ENCODE measurements at regions not wholly inside any gene's neighbourhood (a gene's known extent, or its start where the extent isn't known, plus 50 kb on each side); places are given as distances from the start of the nearest gene placed in this dataset.

GRCh38 chr6:165830761-165831160 is 167.7 kb upstream of the PDE10A start:
- Histone ChIP-seq H2AFZ (ENCODE audit: low read length) (no peak overlapping the region), H3K36me3 (ENCODE audit: insufficient read depth, low read length) (no peaks in the 10 kb centered on the region), H3K79me2 (ENCODE audit: insufficient read depth, low read length) (no peaks in the 10 kb centered on the region), H3K4me2 (ENCODE audit: low read depth, low read length, poor library complexity, severe bottlenecking) (no peak overlapping the region), H3K4me3 (ENCODE audit: low read length, poor library complexity, severe bottlenecking) (no peak overlapping the region), H3K9me3 (ENCODE audit: insufficient read depth, low read depth, low read length) (no peaks in the 10 kb centered on the region), H3F3A (ENCODE audit: low read depth) (no peaks in the 10 kb centered on the region), H3K4me1 (ENCODE audit: insufficient read depth, low read length, poor library complexity, severe bottlenecking) (no peaks in the 10 kb centered on the region), H4K20me1 (ENCODE audit: insufficient read depth, low read length, poor library complexity, severe bottlenecking) (no peaks in the 10 kb centered on the region), H3K9ac (ENCODE audit: low read depth, low read length, poor library complexity, severe bottlenecking) (no peak overlapping the region), H3K9me2 (replicated peaks; ENCODE audit: low read depth, low read length) (no peaks in the 10 kb centered on the region), H3K27me3 (ENCODE audit: insufficient read depth, low read length, poor library complexity, severe bottlenecking) (no peaks in the 10 kb centered on the region)
- no peak for TF ChIP-seq EZH2phosphoT487 (IDR thresholded peaks at IDR 0.05; ENCODE audit: borderline replicate concordance)
- TF ChIP-seq CTCF (conservative IDR thresholded peaks at IDR 0.05; ENCODE audit: low read length): no peak

- Histone ChIP-seq H3K36me3 (ENCODE audit: insufficient read depth, low read length) (no peaks in the 10 kb centered on the region), H3F3A (ENCODE audit: low read depth) (no peaks in the 10 kb centered on the region), H3K9me3 (ENCODE audit: insufficient read depth, low read depth, low read length) (no peaks in the 10 kb centered on the region), H3K9ac (ENCODE audit: low read depth, low read length, poor library complexity, severe bottlenecking) (no peak overlapping the region), H4K20me1 (ENCODE audit: insufficient read depth, low read length, poor library complexity, severe bottlenecking) (no peaks in the 10 kb centered on the region), H3K4me1 (ENCODE audit: insufficient read depth, low read length, poor library complexity, severe bottlenecking) (no peaks in the 10 kb centered on the region), H3K27me3 (ENCODE audit: insufficient read depth, low read length, poor library complexity, severe bottlenecking) (no peaks in the 10 kb centered on the region), H3K4me2 (ENCODE audit: low read depth, low read length, poor library complexity, severe bottlenecking) (no peak overlapping the region), H3K79me2 (ENCODE audit: insufficient read depth, low read length) (no peaks in the 10 kb centered on the region), H3K4me3 (ENCODE audit: low read length, poor library complexity, severe bottlenecking) (no peak overlapping the region), H2AFZ (ENCODE audit: low read length) (no peak overlapping the region), H3K9me2 (replicated peaks; ENCODE audit: low read depth, low read length) (no peaks in the 10 kb centered on the region)
- TF ChIP-seq CTCF (conservative IDR thresholded peaks at IDR 0.05; ENCODE audit: low read length) (no peak), EZH2phosphoT487 (IDR thresholded peaks at IDR 0.05; ENCODE audit: borderline replicate concordance) (no peak)
Measured at GRCh38 chr6:165829376-165829775, 166.3 kb upstream of the PDE10A start.

GRCh38 chr6:165827190-165827518 is 164.1 kb upstream of the PDE10A start:
- TF ChIP-seq EZH2phosphoT487 (IDR thresholded peaks at IDR 0.05; ENCODE audit: borderline replicate concordance) (no peak), CTCF (conservative IDR thresholded peaks at IDR 0.05; ENCODE audit: low read length) (no peak)
- Histone ChIP-seq H3K79me2 (ENCODE audit: insufficient read depth, low read length) (no peaks in the 10 kb centered on the region), H3K9ac (ENCODE audit: low read depth, low read length, poor library complexity, severe bottlenecking) (no peak overlapping the region)

More at GRCh38 chr6:165827190-165827518, 164.1 kb upstream of the PDE10A start:
- Histone ChIP-seq H4K20me1 (ENCODE audit: insufficient read depth, low read length, poor library complexity, severe bottlenecking) (no peaks in the 10 kb centered on the region), H3K4me3 (ENCODE audit: low read length, poor library complexity, severe bottlenecking) (no peak overlapping the region), H3K36me3 (ENCODE audit: insufficient read depth, low read length) (no peaks in the 10 kb centered on the region), H3K9me2 (replicated peaks; ENCODE audit: low read depth, low read length) (no peaks in the 10 kb centered on the region), H3K27me3 (ENCODE audit: insufficient read depth, low read length, poor library complexity, severe bottlenecking) (no peaks in the 10 kb centered on the region), H2AFZ (ENCODE audit: low read length) (no peak overlapping the region), H3F3A (ENCODE audit: low read depth) (no peaks in the 10 kb centered on the region), H3K4me2 (ENCODE audit: low read depth, low read length, poor library complexity, severe bottlenecking) (no peak overlapping the region), H3K4me1 (ENCODE audit: insufficient read depth, low read length, poor library complexity, severe bottlenecking) (no peaks in the 10 kb centered on the region), H3K9me3 (ENCODE audit: insufficient read depth, low read depth, low read length) (no peaks in the 10 kb centered on the region)
